Kasumi-1 (cell line): ENCODE measurements at regions not wholly inside any gene's neighbourhood (a gene's known extent, or its start where the extent isn't known, plus 50 kb on each side); places are given as distances from the start of the nearest gene placed in this dataset.

ENCODE experiments used
- DNase-seq, 2 experiments: peaks; one replicate each; lab custom pipeline; 2025; lab: John Stamatoyannopoulos, UW

GRCh38 chr3:25362118-25362517 lies 65.9 kb upstream of the RARB start:
- DNase-seq = no peak

- DNase-seq = no peak
Observed at GRCh38 chr3:25365636-25366035, 62.4 kb upstream of the RARB start.

- no peak for DNase-seq
Observed at GRCh38 chr3:25367025-25367424, 61.0 kb upstream of the RARB start.

GRCh38 chr3:25372167-25372566 lies 55.9 kb upstream of the RARB start:
- DNase-seq = no peak

- no peak for DNase-seq
Observed at GRCh38 chr3:25376340-25376739, 51.7 kb upstream of the RARB start.

- DNase-seq = no peak
Observed at GRCh38 chr3:25377042-25377441, 51.0 kb upstream of the RARB start.
